ENCODE measurements at regions not wholly inside any gene's neighbourhood (a gene's known extent, or its start where the extent isn't known, plus 50 kb on each side); places are given as distances from the start of the nearest gene placed in this dataset.

DNA sequence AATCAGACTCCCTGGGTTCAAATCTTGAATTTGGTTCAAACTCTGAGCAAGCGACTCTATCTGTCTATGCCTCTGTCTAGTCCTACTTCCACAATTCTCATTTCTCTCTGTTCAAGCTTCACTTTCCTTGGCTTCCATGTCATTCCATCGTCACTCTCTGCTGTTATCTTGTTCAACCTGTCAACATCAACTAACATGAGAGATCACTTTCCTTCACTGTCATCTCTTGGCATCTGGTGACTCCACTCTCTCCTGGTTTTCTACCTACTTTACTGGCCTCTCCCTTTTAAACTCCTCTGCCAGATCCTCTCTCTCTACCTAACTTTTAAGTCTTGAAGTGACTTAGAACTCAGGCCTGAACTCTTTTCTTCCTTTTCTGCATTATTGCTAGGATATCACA, 240.2 kb downstream of the BCAT1 start:
- TF ChIP-seq, protein P1, sequence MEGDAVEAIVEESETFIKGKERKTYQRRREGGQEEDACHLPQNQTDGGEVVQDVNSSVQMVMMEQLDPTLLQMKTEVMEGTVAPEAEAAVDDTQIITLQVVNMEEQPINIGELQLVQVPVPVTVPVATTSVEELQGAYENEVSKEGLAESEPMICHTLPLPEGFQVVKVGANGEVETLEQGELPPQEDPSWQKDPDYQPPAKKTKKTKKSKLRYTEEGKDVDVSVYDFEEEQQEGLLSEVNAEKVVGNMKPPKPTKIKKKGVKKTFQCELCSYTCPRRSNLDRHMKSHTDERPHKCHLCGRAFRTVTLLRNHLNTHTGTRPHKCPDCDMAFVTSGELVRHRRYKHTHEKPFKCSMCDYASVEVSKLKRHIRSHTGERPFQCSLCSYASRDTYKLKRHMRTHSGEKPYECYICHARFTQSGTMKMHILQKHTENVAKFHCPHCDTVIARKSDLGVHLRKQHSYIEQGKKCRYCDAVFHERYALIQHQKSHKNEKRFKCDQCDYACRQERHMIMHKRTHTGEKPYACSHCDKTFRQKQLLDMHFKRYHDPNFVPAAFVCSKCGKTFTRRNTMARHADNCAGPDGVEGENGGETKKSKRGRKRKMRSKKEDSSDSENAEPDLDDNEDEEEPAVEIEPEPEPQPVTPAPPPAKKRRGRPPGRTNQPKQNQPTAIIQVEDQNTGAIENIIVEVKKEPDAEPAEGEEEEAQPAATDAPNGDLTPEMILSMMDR (IDR thresholded peaks at IDR 0.05; ENCODE audit: extremely low read depth, low read depth, low read length), result no peak
- H3K4me3 ChIP-seq (ENCODE audit: insufficient read depth, low read length), result no peak overlapping the region
- H3K9me3 ChIP-seq (ENCODE audit: low read depth, low read length), result no peaks in the 10 kb centered on the region
- DNase-seq (ENCODE audit: insufficient read length, low spot score, missing footprints), result no peak
- H3K4me2 ChIP-seq (ENCODE audit: insufficient read depth, low read length), result no peak overlapping the region
- H3K4me1 ChIP-seq (ENCODE audit: insufficient read depth, low read length), result peaks cover 4% of the 10 kb centered on the region
- no peaks in the 10 kb centered on the region for H3K27me3 ChIP-seq (ENCODE audit: insufficient read depth, low read length)
- no peaks in the 10 kb centered on the region for H3K36me3 ChIP-seq (ENCODE audit: insufficient read depth, low read length)
- no peaks in the 10 kb centered on the region for H3K79me2 ChIP-seq (ENCODE audit: insufficient read depth, low read length)
- no peak overlapping the region for H2AFZ ChIP-seq (ENCODE audit: low read length)
- no peaks in the 10 kb centered on the region for H4K20me1 ChIP-seq (ENCODE audit: insufficient read depth, low read length)
- no peak overlapping the region for H3K27ac ChIP-seq (ENCODE audit: low read depth, low read length)

DNA sequence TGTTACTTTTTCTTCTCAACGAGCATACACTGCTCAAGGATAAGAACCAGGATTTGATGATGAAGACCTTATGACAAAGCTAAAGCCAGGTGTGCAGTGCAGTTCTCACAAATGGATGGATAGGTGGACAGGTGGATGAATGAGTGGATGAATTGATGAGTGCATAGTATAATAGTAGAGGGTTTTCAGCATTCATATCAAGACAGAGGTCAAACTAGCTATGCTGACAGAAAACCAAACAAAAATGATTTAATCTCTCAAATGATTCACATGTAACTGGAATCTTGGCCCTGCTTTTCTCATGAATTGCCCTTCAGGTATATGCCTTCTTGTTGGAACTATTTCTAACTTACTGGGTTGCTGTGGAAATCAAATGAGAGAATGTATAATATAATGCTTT, 240.9 kb downstream of the BCAT1 start:
- no peaks in the 10 kb centered on the region for H3K36me3 ChIP-seq (ENCODE audit: insufficient read depth, low read length)
- H3K9me3 ChIP-seq (ENCODE audit: low read depth, low read length), result no peaks in the 10 kb centered on the region
- no peaks in the 10 kb centered on the region for H4K20me1 ChIP-seq (ENCODE audit: insufficient read depth, low read length)
- H3K4me3 ChIP-seq (ENCODE audit: insufficient read depth, low read length), result no peak overlapping the region
- no peak overlapping the region for H3K4me2 ChIP-seq (ENCODE audit: insufficient read depth, low read length)
- no peak overlapping the region for H3K27ac ChIP-seq (ENCODE audit: low read depth, low read length)
- TF ChIP-seq, protein P1 (IDR thresholded peaks at IDR 0.05; ENCODE audit: extremely low read depth, low read depth, low read length), result no peak
- H3K4me1 ChIP-seq (ENCODE audit: insufficient read depth, low read length), result peaks cover 4% of the 10 kb centered on the region
- no peaks in the 10 kb centered on the region for H3K27me3 ChIP-seq (ENCODE audit: insufficient read depth, low read length)
- no peaks in the 10 kb centered on the region for H3K79me2 ChIP-seq (ENCODE audit: insufficient read depth, low read length)
- no peak for DNase-seq (ENCODE audit: insufficient read length, low spot score, missing footprints)
- no peak overlapping the region for H2AFZ ChIP-seq (ENCODE audit: low read length)

DNA sequence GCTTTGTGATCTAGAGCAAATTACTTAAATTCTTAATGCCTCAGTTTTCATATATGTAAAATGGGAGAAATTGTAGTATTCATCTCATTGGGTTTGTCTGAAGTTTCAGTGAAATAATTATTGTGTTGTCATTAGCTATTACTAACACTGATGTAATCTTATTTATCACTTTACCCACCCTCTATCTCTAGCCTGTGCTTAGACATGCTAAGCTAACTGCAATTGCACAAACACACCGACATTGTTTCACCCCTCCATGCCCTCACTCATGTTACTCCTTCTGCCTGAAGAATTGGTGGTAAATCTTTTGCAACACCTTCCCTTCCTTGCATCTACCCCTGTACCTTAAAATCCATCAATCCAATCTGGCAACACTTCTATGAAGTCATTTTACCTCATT, 241.6 kb downstream of the BCAT1 start:
- H3K9me3 ChIP-seq (ENCODE audit: low read depth, low read length), result no peaks in the 10 kb centered on the region
- no peak overlapping the region for H3K27ac ChIP-seq (ENCODE audit: low read depth, low read length)
- no peaks in the 10 kb centered on the region for H4K20me1 ChIP-seq (ENCODE audit: insufficient read depth, low read length)
- no peaks in the 10 kb centered on the region for H3K36me3 ChIP-seq (ENCODE audit: insufficient read depth, low read length)
- no peak overlapping the region for H2AFZ ChIP-seq (ENCODE audit: low read length)
- H3K4me1 ChIP-seq (ENCODE audit: insufficient read depth, low read length), result peaks cover 4% of the 10 kb centered on the region
- DNase-seq (ENCODE audit: insufficient read length, low spot score, missing footprints), result no peak
- no peaks in the 10 kb centered on the region for H3K27me3 ChIP-seq (ENCODE audit: insufficient read depth, low read length)
- H3K79me2 ChIP-seq (ENCODE audit: insufficient read depth, low read length), result no peaks in the 10 kb centered on the region
- H3K4me2 ChIP-seq (ENCODE audit: insufficient read depth, low read length), result no peak overlapping the region
- TF ChIP-seq, protein P1 (IDR thresholded peaks at IDR 0.05; ENCODE audit: extremely low read depth, low read depth, low read length), result no peak
- H3K4me3 ChIP-seq (ENCODE audit: insufficient read depth, low read length), result no peak overlapping the region

DNA sequence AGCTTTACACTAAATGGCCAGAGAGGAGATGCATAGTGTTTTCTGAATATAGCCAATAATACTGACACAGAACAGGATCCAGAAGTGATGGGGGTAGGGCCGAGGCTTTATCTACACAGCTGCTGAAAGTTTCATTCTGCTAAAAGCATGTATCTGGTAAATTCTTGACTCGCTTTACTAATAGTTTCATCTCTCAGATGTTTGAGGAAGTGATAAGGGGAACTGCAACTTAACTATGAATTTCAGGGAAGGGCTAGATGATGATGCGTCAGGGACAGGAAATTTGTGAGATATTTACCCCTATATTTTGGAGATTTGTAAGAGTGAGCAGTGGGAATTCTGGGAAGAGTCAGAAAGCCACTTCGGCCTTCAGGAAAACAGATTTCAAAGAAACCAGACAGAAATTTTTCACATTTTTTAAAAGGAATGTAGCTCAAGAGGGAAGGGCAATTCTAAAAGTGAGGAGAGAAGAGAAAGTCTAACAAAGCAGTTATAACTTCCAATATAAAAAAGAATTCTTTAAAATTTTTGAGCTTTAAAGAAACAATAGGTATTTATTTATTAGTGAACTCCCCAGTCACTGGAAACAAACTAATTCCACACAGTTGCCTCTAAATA, 243.1 kb downstream of the BCAT1 start:
- TF ChIP-seq, protein P1 (IDR thresholded peaks at IDR 0.05; ENCODE audit: extremely low read depth, low read depth, low read length), result no peak
- H3K36me3 ChIP-seq (ENCODE audit: insufficient read depth, low read length), result no peaks in the 10 kb centered on the region
- no peak overlapping the region for H3K4me3 ChIP-seq (ENCODE audit: insufficient read depth, low read length)
- no peaks in the 10 kb centered on the region for H4K20me1 ChIP-seq (ENCODE audit: insufficient read depth, low read length)
- peaks cover 4% of the 10 kb centered on the region for H3K4me1 ChIP-seq (ENCODE audit: insufficient read depth, low read length)
- H2AFZ ChIP-seq (ENCODE audit: low read length), result no peak overlapping the region
- no peak overlapping the region for H3K4me2 ChIP-seq (ENCODE audit: insufficient read depth, low read length)
- no peaks in the 10 kb centered on the region for H3K79me2 ChIP-seq (ENCODE audit: insufficient read depth, low read length)
- no peak for DNase-seq (ENCODE audit: insufficient read length, low spot score, missing footprints)
- H3K27me3 ChIP-seq (ENCODE audit: insufficient read depth, low read length), result no peaks in the 10 kb centered on the region
- H3K9me3 ChIP-seq (ENCODE audit: low read depth, low read length), result no peaks in the 10 kb centered on the region
- H3K27ac ChIP-seq (ENCODE audit: low read depth, low read length), result no peak overlapping the region
